ENCODE measurements at regions not wholly inside any gene's neighbourhood (a gene's known extent, or its start where the extent isn't known, plus 50 kb on each side); places are given as distances from the start of the nearest gene placed in this dataset.
"Not testable (repeated sequence)": the region's sequence is repeated elsewhere in the genome, so short reads cannot be mapped to it uniquely, and the experiment has no call there.

GRCh38 chr3:198149904-198150303 lies 189.9 kb downstream of the LMLN start:
- not testable (repeated sequence) for DNase-seq

- not testable (repeated sequence) for DNase-seq
Observed at GRCh38 chr3:198151867-198152266, 191.8 kb downstream of the LMLN start.

GRCh38 chr3:198155771-198156170 lies 195.8 kb downstream of the LMLN start:
- DNase-seq = not testable (repeated sequence)

- not testable (repeated sequence) for DNase-seq
Observed at GRCh38 chr3:198157231-198157868, 197.3 kb downstream of the LMLN start.

GRCh38 chr3:198158007-198158406 lies 198.0 kb downstream of the LMLN start:
- DNase-seq = not testable (repeated sequence)

GRCh38 chr3:198167339-198168039 lies 207.5 kb downstream of the LMLN start:
- DNase-seq = peak; percentile 70

GRCh38 chr3:198170781-198171180 lies 210.8 kb downstream of the LMLN start:
- not testable (repeated sequence) for DNase-seq

GRCh38 chr3:198173080-198173479 lies 213.1 kb downstream of the LMLN start:
- DNase-seq = not testable (repeated sequence)

- DNase-seq = not testable (repeated sequence)
Observed at GRCh38 chr3:198173929-198174574, 214.0 kb downstream of the LMLN start.

Data from activated CD8-positive, alpha-beta memory T cell treated with anti-CD3 and anti-CD28 coated beads, Interleukin-2, amount 50 U/mL, for 4 hours (primary cell).